ENCODE measurements at regions not wholly inside any gene's neighbourhood (a gene's known extent, or its start where the extent isn't known, plus 50 kb on each side); places are given as distances from the start of the nearest gene placed in this dataset.

- no peak for TF ChIP-seq KDM1A (IDR thresholded peaks at IDR 0.05; ENCODE audit: borderline replicate concordance, low read length)
- TF ChIP-seq, protein P1, sequence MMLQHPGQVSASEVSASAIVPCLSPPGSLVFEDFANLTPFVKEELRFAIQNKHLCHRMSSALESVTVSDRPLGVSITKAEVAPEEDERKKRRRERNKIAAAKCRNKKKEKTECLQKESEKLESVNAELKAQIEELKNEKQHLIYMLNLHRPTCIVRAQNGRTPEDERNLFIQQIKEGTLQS (IDR thresholded peaks at IDR 0.05; ENCODE audit: insufficient read depth, low read depth, low read length) = no peak
Observed at GRCh38 chr9:78692871-78693270, 395.9 kb downstream of the PSAT1 start (continued).
